Neural cell (in vitro differentiated cells): ENCODE measurements at regions not wholly inside any gene's neighbourhood (a gene's known extent, or its start where the extent isn't known, plus 50 kb on each side); places are given as distances from the start of the nearest gene placed in this dataset.

Source experiments
- H2AFZ ChIP-seq: fragments of 200-600, 300-800 bp; sonication (generic), shearing (Covaris generic); 2 replicates; pipeline ENCODE4 v1.6.0; 2014; ENCODE audit warnings: low read depth, mild to moderate bottlenecking, antibody characterized with exemption, low read length, moderate library complexity
- H3F3A ChIP-seq: fragments of 200-600 bp; shearing (Covaris generic); 2 replicates; pipeline ENCODE4 v1.6.1; 2016; ENCODE audit warnings: mild to moderate bottlenecking, moderate library complexity, mixed read lengths, antibody characterized with exemption, low read length; ENCODE audit not compliant: insufficient read depth, poor library complexity, severe bottlenecking
- H3K27ac ChIP-seq: fragments of 200-600, 300-800 bp; sonication (generic), shearing (Covaris generic); 2 replicates; pipeline ENCODE4 v1.5.1; 2014; ENCODE audit warnings: mild to moderate bottlenecking, low read length, moderate library complexity
- H3K27me3 ChIP-seq: fragments of 300-800, 200-600 bp; sonication (generic), shearing (Covaris generic); 2 replicates; pipeline ENCODE4 v1.6.0; 2014; ENCODE audit warnings: mild to moderate bottlenecking, low read depth, low read length, moderate library complexity; ENCODE audit not compliant: insufficient read depth
- H3K36me3 ChIP-seq: fragments of 300-800, 200-600 bp; sonication (generic), shearing (Covaris generic); 2 replicates; pipeline ENCODE4 v1.5.1; 2014; ENCODE audit warnings: mild to moderate bottlenecking, antibody characterized with exemption, low read length, moderate library complexity; ENCODE audit not compliant: insufficient read depth
- H3K4me2 ChIP-seq: fragments of 300-800, 200-600 bp; sonication (generic), shearing (Covaris generic); 2 replicates; pipeline ENCODE4 v1.6.0; 2014; ENCODE audit warnings: mild to moderate bottlenecking, low read length
- H3K4me3 ChIP-seq: fragments of 300-800, 200-600 bp; sonication (generic), shearing (Covaris generic); 2 replicates; pipeline ENCODE4 v1.5.1; 2014; ENCODE audit warnings: mild to moderate bottlenecking, low read length, moderate library complexity
- H3K79me2 ChIP-seq: fragments of 200-600 bp; shearing (Covaris generic); replicated peaks from 2 replicates; pipeline ENCODE4 v1.6.0; 2014; ENCODE audit warnings: mild to moderate bottlenecking, low read length, moderate library complexity; ENCODE audit not compliant: insufficient read depth
- H3K9ac ChIP-seq: fragments of 300-800, 200-600 bp; sonication (generic), shearing (Covaris generic); 2 replicates; pipeline ENCODE4 v1.6.1; 2016; ENCODE audit warnings: mild to moderate bottlenecking, low read length, mixed read lengths
- H3K9me2 ChIP-seq: fragments of 200-600 bp; shearing (Covaris generic); 2 replicates; pipeline ENCODE4 v1.6.1; 2016; ENCODE audit warnings: mild to moderate bottlenecking, low read length, mixed read lengths; ENCODE audit not compliant: insufficient read depth
- H3K9me3 ChIP-seq: fragments of 200-600, 300-800 bp; sonication (generic), shearing (Covaris generic); 2 replicates; pipeline ENCODE4 v1.6.1; 2016; ENCODE audit warnings: mild to moderate bottlenecking, mixed run types, low read length, moderate library complexity, mixed read lengths
- H4K20me1 ChIP-seq: fragments of 200-600 bp; shearing (Covaris generic); 2 replicates; pipeline ENCODE4 v1.6.1; 2016; ENCODE audit warnings: mild to moderate bottlenecking, mixed run types; ENCODE audit not compliant: insufficient read depth
- CTCF ChIP-seq: fragments of 450-650 bp; IDR thresholded peaks from 2 replicates; pipeline ENCODE4 v1.5.1; 2014; ENCODE audit warnings: antibody characterized with exemption, mild to moderate bottlenecking, moderate library complexity; ENCODE audit not compliant: poor library complexity, severe bottlenecking
- EP300 ChIP-seq: fragments of 450-650 bp; conservative IDR thresholded peaks from 2 replicates; pipeline ENCODE4 v1.6.1; 2014; ENCODE audit warnings: antibody characterized with exemption, mild to moderate bottlenecking, moderate library complexity; ENCODE audit not compliant: poor library complexity, severe bottlenecking
- EZH2 ChIP-seq: fragments of 200-600, 300-800 bp; shearing (Covaris generic), sonication (generic); IDR thresholded peaks from 2 replicates; pipeline ENCODE4 v1.6.1; 2014; ENCODE audit warnings: antibody characterized with exemption, low read length, borderline replicate concordance, mild to moderate bottlenecking; ENCODE audit not compliant: insufficient read depth, poor library complexity, severe bottlenecking
- MXI1 ChIP-seq: fragments of 450-650 bp; conservative IDR thresholded peaks from 2 replicates; pipeline ENCODE4 v1.6.1; 2014; ENCODE audit warnings: antibody characterized with exemption, mild to moderate bottlenecking; ENCODE audit not compliant: poor library complexity, severe bottlenecking
- POLR2AphosphoS5 ChIP-seq: IDR thresholded peaks from 2 replicates; pipeline ENCODE4 v1.6.1; 2012
- RAD21 ChIP-seq: fragments of 450-650 bp; conservative IDR thresholded peaks from 2 replicates; pipeline ENCODE4 v1.6.1; 2014; ENCODE audit warnings: antibody characterized with exemption, mild to moderate bottlenecking, moderate library complexity
- SMC3 ChIP-seq: fragments of 450-650 bp; conservative IDR thresholded peaks from 2 replicates; pipeline ENCODE4 v1.6.1; 2014; ENCODE audit warnings: antibody characterized with exemption, mild to moderate bottlenecking, moderate library complexity; ENCODE audit not compliant: poor library complexity
- TAF1 ChIP-seq: IDR thresholded peaks from 2 replicates; pipeline ENCODE4 v1.6.1; 2012; ENCODE audit warnings: low read depth
- TF ChIP-seq, protein P1 (sequence below): IDR thresholded peaks from 2 replicates; pipeline ENCODE4 v1.6.1; 2012; ENCODE audit warnings: borderline replicate concordance

GRCh38 chr4:100936661-100937375 is 410.5 kb downstream of the PPP3CA start:
- Histone ChIP-seq H3K27me3 (no peaks in the 10 kb centered on the region), H2AFZ (no peak overlapping the region), H3K79me2 (no peaks in the 10 kb centered on the region), H3K4me2 (no peak overlapping the region), H3K9ac (no peak overlapping the region), H3K27ac (no peak overlapping the region), H4K20me1 (no peaks in the 10 kb centered on the region), H3K9me3 (no peaks in the 10 kb centered on the region), H3K4me3 (no peak overlapping the region), H3F3A (no peaks in the 10 kb centered on the region), H3K9me2 (no peaks in the 10 kb centered on the region), H3K36me3 (no peaks in the 10 kb centered on the region)
- TF ChIP-seq TAF1 (no peak), POLR2AphosphoS5 (no peak), EZH2 (no peak)

- Histone ChIP-seq H3F3A (no peaks in the 10 kb centered on the region), H3K36me3 (no peaks in the 10 kb centered on the region), H3K4me2 (no peak overlapping the region), H3K4me3 (no peak overlapping the region), H3K27me3 (no peaks in the 10 kb centered on the region), H2AFZ (no peak overlapping the region), H3K9me3 (no peaks in the 10 kb centered on the region), H3K9ac (no peak overlapping the region), H4K20me1 (no peaks in the 10 kb centered on the region), H3K27ac (no peak overlapping the region), H3K9me2 (no peaks in the 10 kb centered on the region), H3K79me2 (no peaks in the 10 kb centered on the region)
- no peak for TF ChIP-seq EP300
- no peak for TF ChIP-seq RAD21
- peak; percentile 11 for TF ChIP-seq CTCF
- TF ChIP-seq, protein P1, sequence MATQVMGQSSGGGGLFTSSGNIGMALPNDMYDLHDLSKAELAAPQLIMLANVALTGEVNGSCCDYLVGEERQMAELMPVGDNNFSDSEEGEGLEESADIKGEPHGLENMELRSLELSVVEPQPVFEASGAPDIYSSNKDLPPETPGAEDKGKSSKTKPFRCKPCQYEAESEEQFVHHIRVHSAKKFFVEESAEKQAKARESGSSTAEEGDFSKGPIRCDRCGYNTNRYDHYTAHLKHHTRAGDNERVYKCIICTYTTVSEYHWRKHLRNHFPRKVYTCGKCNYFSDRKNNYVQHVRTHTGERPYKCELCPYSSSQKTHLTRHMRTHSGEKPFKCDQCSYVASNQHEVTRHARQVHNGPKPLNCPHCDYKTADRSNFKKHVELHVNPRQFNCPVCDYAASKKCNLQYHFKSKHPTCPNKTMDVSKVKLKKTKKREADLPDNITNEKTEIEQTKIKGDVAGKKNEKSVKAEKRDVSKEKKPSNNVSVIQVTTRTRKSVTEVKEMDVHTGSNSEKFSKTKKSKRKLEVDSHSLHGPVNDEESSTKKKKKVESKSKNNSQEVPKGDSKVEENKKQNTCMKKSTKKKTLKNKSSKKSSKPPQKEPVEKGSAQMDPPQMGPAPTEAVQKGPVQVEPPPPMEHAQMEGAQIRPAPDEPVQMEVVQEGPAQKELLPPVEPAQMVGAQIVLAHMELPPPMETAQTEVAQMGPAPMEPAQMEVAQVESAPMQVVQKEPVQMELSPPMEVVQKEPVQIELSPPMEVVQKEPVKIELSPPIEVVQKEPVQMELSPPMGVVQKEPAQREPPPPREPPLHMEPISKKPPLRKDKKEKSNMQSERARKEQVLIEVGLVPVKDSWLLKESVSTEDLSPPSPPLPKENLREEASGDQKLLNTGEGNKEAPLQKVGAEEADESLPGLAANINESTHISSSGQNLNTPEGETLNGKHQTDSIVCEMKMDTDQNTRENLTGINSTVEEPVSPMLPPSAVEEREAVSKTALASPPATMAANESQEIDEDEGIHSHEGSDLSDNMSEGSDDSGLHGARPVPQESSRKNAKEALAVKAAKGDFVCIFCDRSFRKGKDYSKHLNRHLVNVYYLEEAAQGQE = no peak
- TF ChIP-seq SMC3 = no peak
These were observed 412.2 kb downstream of the PPP3CA start for GRCh38 chr4:100935090-100935489.

DNA sequence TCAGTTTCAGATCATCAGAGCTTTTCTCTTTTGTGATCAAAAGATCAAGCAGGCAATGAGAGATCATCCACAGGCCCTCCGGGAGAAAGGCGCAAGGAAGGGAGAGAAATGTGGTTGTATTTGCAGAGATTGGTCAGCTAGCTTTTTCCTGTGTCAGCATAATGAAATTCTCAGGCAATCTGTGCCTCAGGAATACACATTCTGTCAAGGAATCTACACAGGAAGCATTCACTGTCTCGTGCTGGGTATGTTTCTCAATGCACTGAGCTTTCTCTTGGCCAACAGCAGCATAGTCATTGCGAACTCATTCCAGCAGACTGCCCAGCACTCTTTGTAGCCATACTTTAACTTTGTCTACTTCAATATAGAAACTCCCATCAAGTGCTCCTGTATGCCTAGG is 413.7 kb downstream of the PPP3CA start:
- no peaks in the 10 kb centered on the region for H3K79me2 ChIP-seq
- H3K27ac ChIP-seq = no peak overlapping the region
- no peaks in the 10 kb centered on the region for H4K20me1 ChIP-seq
- no peaks in the 10 kb centered on the region for H3K27me3 ChIP-seq
- H3K4me3 ChIP-seq = no peak overlapping the region
- no peaks in the 10 kb centered on the region for H3F3A ChIP-seq
- H3K36me3 ChIP-seq = no peaks in the 10 kb centered on the region
- no peaks in the 10 kb centered on the region for H3K9me2 ChIP-seq
- no peak overlapping the region for H3K9ac ChIP-seq
- no peaks in the 10 kb centered on the region for H3K9me3 ChIP-seq
- H2AFZ ChIP-seq = no peak overlapping the region
- no peak overlapping the region for H3K4me2 ChIP-seq
- no peak for TF ChIP-seq RAD21
- no peak for TF ChIP-seq TAF1
- TF ChIP-seq POLR2AphosphoS5 = no peak
- no peak for TF ChIP-seq EP300
- no peak for TF ChIP-seq SMC3
- TF ChIP-seq, protein P1 = no peak
- TF ChIP-seq MXI1 = no peak
- TF ChIP-seq EZH2 = no peak
- TF ChIP-seq CTCF = no peak
